ENCODE measurements at regions not wholly inside any gene's neighbourhood (a gene's known extent, or its start where the extent isn't known, plus 50 kb on each side); places are given as distances from the start of the nearest gene placed in this dataset.

DNA sequence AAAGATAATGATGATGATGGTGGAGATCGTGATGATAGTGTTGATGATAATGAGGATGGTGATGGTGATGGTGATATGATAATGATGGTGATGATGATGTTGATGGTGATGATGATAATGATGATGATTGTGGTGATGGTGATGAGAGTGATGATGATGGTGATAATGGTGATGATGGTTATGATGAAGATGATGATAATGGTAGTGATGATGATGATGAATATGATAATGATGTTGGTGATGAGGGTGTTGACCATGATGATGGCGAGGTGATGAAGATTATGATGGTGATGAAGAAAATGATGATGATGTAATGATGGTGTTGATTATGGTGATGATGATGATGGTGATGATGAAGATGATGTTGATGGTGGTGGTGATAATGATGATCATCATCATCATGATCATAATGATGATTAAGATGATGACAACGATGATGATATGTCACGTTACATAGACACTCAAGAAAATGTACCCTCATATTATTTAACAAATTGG, 1106.4 kb downstream of the NLGN4X start:
- WGBS, result 58% methylated on average over 4 of the region's 4 CpGs
- H3K27ac ChIP-seq (ENCODE audit: low read depth in 1 of 2, low read length in 2 of 2), result no peak overlapping the region
- H3K27me3 ChIP-seq (ENCODE audit: control insufficient read depth in 4 of 4, insufficient read depth in 4 of 4, low read length in 3 of 4), result no peaks in the 10 kb centered on the region
- TF ChIP-seq NR2F2 (IDR thresholded peaks at IDR 0.05) (no peak), JUND (IDR thresholded peaks at IDR 0.05) (no peak), SP1 (IDR thresholded peaks at IDR 0.05) (no peak), RXRA (IDR thresholded peaks at IDR 0.05) (no peak), HNF4A (conservative IDR thresholded peaks at IDR 0.05) (no peak), GABPA (IDR thresholded peaks at IDR 0.05 in 1 of 2, conservative IDR thresholded peaks at IDR 0.05 in 1 of 2) (no peak), TAF1 (conservative IDR thresholded peaks at IDR 0.05) (no peak), FOXA1 (IDR thresholded peaks at IDR 0.05) (no peak), HNF4G (IDR thresholded peaks at IDR 0.05) (no peak), CTCF (IDR thresholded peaks at IDR 0.05; ENCODE audit: low read depth, low read length, missing input control) (no peak), YY1 (IDR thresholded peaks at IDR 0.05) (no peak), EGR1 (IDR thresholded peaks at IDR 0.05; ENCODE audit: low read depth in 2 of 2) (no peak), RAD21 (IDR thresholded peaks at IDR 0.05) (no peak), ATF3 (IDR thresholded peaks at IDR 0.05) (no peak)
- TF ChIP-seq, protein P1, sequence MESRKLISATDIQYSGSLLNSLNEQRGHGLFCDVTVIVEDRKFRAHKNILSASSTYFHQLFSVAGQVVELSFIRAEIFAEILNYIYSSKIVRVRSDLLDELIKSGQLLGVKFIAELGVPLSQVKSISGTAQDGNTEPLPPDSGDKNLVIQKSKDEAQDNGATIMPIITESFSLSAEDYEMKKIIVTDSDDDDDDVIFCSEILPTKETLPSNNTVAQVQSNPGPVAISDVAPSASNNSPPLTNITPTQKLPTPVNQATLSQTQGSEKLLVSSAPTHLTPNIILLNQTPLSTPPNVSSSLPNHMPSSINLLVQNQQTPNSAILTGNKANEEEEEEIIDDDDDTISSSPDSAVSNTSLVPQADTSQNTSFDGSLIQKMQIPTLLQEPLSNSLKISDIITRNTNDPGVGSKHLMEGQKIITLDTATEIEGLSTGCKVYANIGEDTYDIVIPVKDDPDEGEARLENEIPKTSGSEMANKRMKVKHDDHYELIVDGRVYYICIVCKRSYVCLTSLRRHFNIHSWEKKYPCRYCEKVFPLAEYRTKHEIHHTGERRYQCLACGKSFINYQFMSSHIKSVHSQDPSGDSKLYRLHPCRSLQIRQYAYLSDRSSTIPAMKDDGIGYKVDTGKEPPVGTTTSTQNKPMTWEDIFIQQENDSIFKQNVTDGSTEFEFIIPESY (IDR thresholded peaks at IDR 0.05), result no peak
- TF ChIP-seq, protein P2, sequence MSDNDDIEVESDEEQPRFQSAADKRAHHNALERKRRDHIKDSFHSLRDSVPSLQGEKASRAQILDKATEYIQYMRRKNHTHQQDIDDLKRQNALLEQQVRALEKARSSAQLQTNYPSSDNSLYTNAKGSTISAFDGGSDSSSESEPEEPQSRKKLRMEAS (IDR thresholded peaks at IDR 0.05), result no peak
- TF ChIP-seq, protein P3, sequence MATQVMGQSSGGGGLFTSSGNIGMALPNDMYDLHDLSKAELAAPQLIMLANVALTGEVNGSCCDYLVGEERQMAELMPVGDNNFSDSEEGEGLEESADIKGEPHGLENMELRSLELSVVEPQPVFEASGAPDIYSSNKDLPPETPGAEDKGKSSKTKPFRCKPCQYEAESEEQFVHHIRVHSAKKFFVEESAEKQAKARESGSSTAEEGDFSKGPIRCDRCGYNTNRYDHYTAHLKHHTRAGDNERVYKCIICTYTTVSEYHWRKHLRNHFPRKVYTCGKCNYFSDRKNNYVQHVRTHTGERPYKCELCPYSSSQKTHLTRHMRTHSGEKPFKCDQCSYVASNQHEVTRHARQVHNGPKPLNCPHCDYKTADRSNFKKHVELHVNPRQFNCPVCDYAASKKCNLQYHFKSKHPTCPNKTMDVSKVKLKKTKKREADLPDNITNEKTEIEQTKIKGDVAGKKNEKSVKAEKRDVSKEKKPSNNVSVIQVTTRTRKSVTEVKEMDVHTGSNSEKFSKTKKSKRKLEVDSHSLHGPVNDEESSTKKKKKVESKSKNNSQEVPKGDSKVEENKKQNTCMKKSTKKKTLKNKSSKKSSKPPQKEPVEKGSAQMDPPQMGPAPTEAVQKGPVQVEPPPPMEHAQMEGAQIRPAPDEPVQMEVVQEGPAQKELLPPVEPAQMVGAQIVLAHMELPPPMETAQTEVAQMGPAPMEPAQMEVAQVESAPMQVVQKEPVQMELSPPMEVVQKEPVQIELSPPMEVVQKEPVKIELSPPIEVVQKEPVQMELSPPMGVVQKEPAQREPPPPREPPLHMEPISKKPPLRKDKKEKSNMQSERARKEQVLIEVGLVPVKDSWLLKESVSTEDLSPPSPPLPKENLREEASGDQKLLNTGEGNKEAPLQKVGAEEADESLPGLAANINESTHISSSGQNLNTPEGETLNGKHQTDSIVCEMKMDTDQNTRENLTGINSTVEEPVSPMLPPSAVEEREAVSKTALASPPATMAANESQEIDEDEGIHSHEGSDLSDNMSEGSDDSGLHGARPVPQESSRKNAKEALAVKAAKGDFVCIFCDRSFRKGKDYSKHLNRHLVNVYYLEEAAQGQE (IDR thresholded peaks at IDR 0.05), result no peak
- no peak for DNase-seq (ENCODE audit: low spot score)
- no peak overlapping the region for H3K9ac ChIP-seq (ENCODE audit: low read depth in 1 of 2, low read length in 2 of 2)
- no peak overlapping the region for H3K4me3 ChIP-seq (ENCODE audit: low read depth in 1 of 3, low read length in 3 of 3)
- no peaks in the 10 kb centered on the region for H3K9me3 ChIP-seq (ENCODE audit: control insufficient read depth in 4 of 4, low read length in 3 of 4)
- H3K36me3 ChIP-seq (ENCODE audit: control insufficient read depth in 4 of 4, insufficient read depth in 3 of 4, low read depth in 1 of 4, low read length in 3 of 4), result no peaks in the 10 kb centered on the region
- no peaks in the 10 kb centered on the region for H3K4me1 ChIP-seq (ENCODE audit: control insufficient read depth in 4 of 4, insufficient read depth in 4 of 4, low read length in 3 of 4)

All from liver (tissue), 8 donors.